Stimulated activated CD8-positive, alpha-beta memory T cell treated with anti-CD3 and anti-CD28 coated beads, Interleukin-7, amount 100 ng/mL, for 24 hours (primary cell): ENCODE measurements at regions not wholly inside any gene's neighbourhood (a gene's known extent, or its start where the extent isn't known, plus 50 kb on each side); places are given as distances from the start of the nearest gene placed in this dataset.

ENCODE experiments used
- DNase-seq: peaks from one replicate; pipeline ENCODE4 v3.0.0-alpha.2; 2020; ENCODE audit warnings: low read depth

DNA sequence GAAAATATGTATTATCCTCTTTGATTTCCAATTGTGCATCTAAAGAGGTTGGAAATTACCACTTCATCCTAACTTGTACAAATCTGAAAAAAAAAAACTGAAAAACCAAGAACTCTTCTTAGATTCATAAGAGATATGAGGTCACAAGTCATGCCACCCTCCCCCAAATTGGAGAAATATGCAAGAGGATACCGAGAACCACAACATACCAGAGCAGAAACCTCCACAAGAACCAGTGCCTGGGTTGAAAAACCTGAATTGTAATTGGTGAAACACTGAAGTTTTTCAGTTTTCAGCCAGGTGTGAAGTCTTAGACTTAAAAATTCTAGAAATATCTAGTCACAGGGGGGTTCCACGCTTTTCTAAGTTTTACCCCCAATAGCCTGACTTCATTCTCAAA is 1029.5 kb upstream of the LRRTM1 start:
- DNase-seq, result no peak

DNA sequence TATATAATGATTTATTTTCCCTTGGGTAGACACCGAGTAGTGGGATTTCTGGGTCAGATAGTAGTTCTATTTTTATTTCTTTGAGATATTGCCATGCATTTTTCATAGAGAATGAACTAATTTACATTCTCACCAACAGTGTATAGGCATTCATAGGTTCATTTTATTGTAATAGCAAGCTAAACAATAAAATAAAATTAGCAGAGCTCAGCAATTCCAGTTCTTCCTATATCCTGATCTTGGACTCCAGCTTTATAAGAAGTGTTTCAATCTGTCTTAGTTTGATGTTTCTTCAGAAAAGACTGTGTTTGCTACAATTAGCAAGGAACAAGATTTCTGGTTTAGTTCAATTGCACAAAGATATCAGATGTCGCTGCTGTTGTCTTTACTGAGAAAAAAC is 1024.4 kb upstream of the LRRTM1 start:
- no peak for DNase-seq

DNA sequence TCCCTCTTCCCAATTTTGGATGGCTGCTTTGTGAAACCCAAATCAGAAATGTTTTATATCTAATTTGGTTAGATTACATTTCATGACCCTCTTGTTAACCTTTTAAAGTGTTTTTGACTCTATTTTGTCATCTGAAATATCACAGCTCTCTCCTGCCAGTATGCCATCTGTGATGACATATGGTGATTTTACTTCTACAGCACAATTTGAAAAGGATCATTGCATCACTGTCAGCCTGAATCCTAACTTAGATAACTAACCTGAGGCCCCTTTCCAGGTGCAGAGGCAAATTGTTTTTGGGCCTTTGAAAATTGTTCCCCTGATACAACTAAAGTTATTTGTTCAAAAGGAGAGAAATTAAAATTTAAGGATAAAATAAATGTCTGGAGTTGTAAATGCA is 1023.4 kb upstream of the LRRTM1 start:
- DNase-seq, result no peak

DNA sequence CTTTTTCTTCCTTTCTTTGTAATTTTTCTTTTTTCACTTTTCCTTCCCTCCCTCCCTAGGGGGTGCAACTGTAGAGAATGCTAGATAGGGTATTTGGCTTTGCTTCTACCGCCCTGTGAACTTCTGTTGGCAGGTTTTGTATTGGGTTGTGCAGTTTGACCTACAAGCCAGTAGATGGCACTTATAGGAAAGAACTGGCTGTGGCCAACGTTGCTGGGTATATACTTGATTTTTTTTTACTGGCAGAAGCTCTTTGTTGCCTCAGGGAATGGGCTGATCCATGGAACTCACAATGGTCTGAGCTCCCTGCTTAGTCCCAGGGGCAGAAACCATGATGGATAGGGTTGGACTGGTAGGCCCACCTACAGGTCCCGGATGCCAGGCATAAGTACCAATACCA is 1019.5 kb upstream of the LRRTM1 start:
- no peak for DNase-seq

DNA sequence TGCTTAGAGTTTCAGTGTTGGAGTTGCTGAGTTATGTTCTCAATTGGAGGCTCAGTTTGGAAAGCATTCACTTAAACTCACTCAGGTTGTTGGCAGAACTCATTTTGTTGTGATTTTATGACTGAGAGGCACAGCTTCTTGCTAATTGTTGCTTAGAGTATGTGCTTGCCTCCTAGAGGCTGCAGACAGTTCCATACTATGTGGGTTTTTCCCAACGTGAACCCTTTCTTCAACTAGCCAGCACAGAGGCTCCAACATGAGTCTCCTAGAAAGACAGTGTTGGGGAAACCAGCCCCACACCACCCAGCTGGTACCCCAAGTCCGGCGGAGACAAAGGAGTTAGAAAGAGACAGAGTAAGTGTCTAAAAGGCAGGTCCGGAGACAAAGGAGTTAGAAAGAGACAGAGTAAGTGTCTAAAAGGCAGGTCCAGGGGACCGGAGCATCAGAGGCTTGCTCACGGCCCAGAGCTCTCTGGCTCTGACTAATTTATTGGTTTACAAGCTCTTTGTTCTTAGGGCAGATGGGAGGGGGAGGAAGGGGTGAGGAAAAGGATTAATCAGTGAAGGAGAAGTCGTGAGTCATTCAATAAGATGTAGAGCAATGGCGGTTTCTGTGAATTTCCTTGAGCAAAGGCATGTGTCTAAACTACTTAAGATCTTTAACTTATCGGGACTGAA is 999.7 kb upstream of the LRRTM1 start:
- no peak for DNase-seq

DNA sequence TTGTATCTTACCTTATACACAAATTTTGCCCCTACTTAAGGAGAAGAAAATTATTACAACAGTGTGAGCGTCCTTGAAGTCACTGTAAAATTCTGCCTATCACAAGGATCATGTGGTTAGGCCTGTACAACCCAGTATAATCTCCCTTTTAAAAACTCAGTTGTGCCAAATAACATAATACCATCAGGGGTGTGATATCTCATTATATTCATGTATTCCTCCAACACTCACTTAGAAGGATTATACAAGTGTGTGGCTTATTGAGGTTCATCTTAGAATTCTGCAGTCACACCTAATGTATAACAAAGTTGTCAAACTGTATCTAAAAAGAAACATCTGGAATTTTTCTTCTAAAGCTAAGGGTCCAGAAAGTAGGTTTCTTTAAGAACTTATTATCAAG is 998.8 kb upstream of the LRRTM1 start:
- DNase-seq, result no peak

DNA sequence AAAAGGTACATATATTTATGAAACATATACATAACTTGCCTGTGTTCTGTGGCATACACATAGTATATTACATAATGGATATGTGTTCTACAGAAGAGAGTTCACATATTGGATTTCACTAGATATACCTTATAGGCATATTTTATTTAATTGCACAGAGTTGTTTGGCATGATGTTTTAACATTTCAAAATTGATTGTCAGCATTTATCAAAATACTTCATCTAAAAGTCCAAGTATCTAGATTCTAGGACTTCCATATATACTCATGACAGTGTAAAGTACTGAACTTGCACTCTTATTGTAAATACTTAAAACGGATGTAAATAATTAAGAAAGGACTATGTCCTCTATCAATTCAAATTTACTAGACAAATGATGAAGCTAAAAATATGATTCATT is 995.3 kb upstream of the LRRTM1 start:
- DNase-seq, result no peak

DNA sequence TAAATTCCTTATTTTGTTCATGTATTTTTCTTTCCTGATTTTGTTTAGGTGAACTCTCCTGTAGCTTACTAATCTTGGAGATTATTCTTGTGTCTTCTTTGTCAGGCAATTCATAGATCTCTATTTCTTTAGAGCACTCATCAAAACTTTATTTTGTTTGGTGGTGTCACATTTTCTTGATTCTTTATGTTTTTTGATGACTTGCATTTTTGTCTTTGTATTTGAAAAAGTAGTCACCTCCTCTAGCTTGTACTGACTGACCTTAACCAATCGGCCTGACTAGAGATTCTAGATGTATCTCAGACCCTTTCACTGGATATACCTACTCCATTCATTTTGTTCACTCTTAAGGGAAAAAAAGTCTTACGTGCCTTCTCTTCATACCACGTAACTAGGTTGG is 986.3 kb upstream of the LRRTM1 start:
- DNase-seq, result no peak

DNA sequence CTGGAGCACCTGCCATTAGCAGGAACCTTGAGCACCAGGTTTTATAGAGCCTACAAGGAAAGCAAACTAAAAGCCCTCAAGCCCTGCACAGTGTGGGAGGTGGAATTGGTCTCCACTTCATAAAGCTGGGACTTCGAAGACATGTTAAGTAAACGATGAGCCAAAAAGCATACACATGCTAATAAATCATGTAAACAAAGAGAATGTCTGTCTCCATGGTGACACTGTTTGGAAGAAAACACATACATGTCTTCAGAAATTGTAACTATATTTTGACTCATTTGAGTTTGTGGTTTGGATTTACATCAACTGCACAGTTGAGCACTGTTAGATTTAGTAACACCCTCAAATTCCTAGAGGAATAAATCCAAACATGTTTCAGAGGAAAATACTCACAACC is 978.5 kb upstream of the LRRTM1 start:
- no peak for DNase-seq

DNA sequence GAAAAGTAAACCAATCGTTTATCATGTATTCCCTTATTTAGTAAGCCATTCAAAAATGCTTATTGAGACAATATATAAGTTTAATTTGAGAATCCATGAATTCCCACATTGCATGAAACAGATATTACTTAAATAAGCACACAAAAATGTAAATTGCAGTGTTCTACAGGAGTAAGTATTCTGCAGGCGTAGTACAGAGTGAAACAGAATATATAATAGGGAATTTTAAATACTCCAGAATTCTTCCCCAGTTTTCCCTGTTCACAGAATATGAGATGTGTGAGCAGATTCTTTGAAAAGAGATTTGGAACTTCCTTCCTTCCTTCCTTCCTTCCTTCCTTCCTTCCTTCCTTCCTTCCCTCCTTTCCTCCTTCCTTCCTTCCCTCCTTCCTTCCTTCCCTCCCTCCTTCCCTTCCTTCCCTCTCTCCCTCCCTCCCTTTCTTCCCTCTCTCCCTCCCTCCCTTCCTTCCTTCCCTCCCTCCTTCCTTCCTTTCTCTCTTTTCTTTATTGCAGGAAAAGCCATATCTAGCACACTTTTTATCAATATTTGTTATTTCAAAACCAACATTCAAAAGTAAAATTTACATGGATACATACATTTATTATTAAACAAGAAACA is 977.7 kb upstream of the LRRTM1 start:
- no peak for DNase-seq

DNA sequence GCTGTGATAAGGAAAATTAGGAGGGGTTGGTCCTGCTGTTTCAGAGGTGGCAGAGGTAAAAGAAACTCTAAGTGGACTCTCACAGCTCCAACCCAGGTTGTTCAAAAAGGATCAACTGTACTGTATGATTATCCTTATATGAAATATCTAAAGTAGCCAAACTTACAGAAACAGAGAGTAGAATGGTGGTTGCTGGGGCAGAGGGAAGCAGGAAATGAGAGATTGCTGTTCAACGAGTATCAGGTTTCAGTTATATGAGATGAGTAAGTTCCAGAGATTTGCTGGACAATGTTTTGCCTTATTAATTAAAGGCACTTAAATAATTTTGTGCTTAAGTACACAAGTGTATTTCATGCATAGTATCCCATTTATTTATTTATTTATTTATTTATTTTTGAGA is 972.0 kb upstream of the LRRTM1 start:
- no peak for DNase-seq

DNA sequence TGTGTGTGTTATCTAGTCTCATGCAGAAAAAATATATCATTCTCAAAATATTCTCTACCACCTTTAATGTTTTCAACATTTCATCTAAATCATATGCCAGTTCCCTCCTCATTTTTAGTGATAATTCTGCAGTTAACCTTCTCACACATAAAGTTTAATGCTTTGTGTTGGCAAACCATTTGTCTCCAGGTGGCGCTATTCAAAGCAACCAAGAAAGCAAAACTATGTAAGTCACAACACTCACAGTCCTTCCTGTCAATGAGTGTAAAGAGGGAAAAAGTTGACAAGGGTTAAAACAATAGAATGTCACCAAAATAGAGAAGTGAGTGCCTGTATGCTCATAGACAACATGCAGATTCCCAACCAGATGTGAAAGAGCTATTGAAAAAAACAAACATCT is 961.6 kb upstream of the LRRTM1 start:
- DNase-seq, result no peak

DNA sequence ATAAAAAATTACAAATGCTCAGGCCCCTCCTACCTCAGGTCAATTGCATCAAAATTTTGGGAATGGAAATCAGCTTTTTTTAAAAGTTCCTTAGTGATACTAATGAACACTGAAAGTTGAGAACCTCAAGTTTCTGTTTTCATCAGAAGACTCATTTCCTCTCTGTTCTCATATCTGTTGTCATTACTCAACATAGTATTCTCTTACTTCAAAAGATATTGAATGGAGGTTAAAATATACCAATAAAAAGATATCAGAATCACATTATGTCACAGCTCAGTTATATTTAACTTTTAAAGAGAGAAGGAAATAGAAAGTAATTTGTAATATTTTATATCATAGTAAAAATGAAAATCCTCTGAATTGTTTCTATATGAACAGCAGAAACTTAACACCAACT is 959.4 kb upstream of the LRRTM1 start:
- DNase-seq, result no peak

DNA sequence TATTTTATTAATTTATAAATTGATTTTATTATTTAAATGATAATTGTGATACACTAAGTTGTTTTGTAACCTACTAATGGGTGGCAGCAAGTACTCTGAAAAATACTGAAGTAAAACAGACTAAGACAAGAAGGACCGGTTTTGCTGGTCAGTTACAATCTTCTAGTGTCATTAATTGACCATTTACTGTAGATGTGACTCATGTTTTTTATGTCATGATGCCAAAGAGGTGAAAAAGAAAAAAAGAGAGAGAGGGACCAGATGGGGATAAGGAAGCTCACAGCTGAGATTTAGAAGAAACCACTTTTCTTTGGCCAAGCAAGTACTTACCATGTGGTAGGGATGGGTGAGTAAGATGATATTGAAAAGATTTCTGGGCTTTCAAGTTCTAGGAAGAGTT is 955.8 kb upstream of the LRRTM1 start:
- DNase-seq, result no peak

DNA sequence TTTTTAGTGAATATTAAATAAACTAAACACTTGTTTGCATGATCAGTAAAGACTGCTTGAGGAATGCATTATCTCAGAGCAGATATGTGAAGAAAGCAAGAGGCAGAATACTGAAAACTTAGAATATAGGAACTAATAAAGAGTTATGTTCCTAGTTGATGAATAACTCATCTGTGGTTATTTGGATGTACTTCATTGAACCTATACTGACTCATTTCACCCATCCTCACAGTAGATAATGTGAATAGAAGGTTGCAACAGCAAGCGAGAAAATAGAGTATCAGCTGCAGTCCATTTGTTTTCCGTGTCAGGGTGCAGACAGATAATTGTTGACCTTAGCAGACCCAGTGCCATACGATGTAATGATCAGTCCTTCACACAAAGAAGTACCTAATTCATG is 945.7 kb upstream of the LRRTM1 start:
- DNase-seq, result no peak

DNA sequence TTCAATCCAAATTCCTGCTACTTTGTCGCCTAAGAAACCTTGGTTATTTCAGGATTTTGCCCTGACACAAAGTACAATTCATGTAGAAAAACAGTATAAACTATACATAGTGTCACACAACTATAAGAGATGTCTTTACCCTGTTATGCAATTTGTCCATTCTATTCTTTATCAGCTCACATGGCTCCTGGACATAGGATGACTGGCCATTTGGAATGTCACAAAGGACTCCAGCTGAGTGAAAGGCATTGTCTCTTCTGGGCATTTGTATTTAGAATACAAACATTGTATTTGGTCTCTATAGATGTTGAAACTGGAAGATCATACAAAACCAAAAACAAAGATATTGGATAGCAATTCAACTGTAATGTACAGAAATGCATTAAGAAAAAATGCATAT is 944.6 kb upstream of the LRRTM1 start:
- DNase-seq, result no peak

DNA sequence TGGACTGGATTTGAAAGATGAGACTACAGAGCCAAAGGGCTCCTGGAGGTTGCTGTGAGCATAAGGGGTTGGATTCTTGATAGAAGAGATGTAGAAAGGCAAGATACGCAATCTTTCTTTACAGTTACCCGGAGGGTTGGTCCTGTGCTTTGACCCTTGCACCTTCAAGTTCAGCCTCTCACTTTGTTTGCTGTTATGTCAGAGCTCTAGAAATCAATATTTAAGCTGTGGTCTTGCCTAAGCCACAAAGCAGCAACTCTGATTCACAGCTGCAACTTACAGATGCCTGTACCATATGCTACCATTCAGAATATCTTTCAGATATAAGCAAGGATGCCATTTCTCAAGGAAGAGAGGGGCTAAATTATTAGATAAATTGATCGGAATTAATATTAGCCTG is 943.1 kb upstream of the LRRTM1 start:
- no peak for DNase-seq

DNA sequence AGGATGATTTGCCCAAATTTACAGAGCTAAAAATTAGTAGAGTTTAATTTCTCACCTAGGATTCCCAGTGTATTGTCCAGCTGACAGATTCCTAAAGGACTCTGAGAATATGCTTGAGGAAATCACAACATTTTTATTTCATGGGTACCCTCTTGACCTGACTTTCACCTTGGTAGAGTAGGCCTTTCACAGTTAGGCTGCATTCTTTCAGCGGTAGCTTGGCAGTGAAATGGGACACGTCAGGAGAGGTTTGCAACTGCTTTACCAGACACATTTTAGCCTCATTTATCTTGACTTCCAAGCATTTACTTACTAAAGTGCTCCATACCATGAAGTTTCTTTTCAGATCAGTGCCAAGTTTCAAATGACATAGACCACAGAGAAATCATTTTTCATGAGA is 937.9 kb upstream of the LRRTM1 start:
- DNase-seq, result no peak

DNA sequence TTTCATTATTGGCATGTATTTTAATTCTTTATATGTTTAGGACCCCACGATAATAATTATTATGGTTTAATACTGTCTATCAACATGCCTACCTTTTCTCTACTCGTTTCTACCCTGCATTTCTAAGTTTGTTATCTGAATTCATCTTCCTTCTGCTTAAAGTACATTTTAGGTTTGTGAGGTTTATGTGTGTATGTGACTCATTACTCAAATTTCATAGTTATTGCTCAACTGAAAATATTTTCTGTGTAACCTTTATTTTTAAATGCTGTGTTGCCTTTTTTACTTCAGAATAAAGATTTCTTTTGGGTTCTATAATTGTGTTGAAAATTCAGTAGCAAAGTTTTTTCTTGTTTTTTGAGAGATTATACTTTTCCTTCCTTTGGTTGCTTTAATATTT is 933.9 kb upstream of the LRRTM1 start:
- no peak for DNase-seq

DNA sequence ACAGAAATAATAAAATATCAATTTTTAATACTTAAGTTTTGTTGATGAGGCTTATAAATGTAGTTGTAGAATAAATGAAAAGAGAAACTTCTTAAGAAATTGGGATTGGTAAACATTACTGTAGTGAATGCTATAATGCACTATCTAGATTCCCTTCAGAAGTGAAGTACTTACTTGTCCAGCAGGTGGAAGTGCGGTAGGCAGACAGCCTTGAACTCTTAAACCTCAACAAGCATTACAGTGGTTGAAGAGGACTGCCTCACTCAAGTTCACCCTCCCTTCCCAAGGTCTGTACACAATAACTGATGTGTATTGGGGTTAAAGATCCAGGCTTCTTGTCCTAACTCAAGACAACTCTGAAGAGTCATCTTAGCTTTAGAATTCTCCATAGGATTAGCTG is 931.0 kb upstream of the LRRTM1 start:
- no peak for DNase-seq

DNA sequence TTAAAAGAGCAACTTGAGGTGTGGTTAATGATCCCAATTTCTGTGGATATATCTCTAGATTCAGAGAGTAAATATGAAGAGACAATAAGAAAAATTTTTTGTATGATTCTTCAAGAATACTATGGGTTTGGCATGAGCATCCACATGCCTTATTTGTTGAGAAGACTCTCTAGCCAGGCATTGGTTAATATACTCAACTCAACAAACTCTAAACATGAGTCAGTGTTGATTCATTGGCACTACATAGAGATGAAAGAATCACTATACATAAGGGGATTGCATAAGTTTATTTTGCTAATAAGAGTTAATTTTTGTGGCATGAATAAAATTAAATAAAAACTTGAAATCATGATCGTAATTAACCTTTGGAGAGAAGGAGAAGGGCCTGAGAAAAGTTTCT is 930.2 kb upstream of the LRRTM1 start:
- DNase-seq, result no peak

DNA sequence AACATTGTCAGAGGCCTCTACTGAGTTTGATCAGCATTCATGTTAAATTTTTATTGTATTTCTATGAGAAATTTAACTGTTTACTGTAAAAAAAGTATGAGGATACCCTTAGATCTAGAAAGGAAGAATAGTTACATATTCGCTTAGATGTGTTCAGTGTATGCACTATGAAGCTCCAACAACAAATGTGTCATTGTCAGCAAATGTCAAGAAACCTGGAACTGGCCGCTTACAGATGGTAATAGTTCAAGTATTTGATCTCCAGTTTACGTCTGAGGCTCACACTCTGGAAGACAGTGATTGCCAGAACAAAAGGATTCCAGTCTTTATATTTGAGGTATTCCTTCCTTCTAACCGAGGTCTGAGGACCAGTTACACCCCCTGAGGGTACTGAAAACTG is 921.2 kb upstream of the LRRTM1 start:
- no peak for DNase-seq

DNA sequence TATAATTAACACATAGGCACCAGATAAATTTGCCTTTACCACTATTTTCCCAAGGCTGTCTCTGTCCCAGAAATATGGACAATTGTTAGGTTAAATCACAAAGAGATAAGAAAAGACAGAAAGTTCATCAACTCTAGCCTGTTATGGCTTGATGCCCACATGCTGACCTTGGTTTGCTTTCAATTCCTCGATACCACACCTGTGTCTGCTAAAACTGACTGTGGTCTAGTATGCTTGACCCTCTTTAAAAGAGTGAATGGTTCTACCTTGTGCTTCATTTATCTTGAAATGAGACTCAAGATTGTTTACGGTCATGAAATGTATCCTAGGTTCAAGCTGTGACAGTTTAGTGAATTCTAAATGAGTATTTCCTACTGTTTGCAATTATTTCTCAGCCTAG is 909.0 kb upstream of the LRRTM1 start:
- DNase-seq, result no peak

DNA sequence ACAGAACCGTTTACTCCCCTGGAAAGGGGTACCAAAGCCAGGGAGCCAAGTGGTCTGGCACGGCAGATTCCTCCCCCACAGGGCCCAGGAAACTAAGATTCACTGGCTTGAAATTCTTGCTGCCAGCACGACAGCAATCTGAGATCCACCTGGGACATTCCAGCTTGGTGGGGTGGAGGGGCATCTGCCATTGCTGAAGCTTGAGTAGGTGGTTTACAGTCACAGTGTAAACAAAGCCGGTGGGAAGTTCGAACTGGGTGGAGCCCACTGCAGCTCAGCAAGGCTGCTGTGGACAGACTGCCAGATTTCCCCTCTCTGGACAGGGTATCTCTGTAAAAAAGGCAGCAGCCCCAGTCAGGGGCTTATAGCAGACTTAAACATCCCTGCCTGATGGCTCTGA is 901.7 kb upstream of the LRRTM1 start:
- no peak for DNase-seq
